T-helper 2 cell treated with Interferon-gamma antibody and Interleukin-4, amounts not matched to agents 100 ng/mL and 5 ng/mL, for 36 hours (primary cell): ENCODE measurements at regions not wholly inside any gene's neighbourhood (a gene's known extent, or its start where the extent isn't known, plus 50 kb on each side); places are given as distances from the start of the nearest gene placed in this dataset.
"Not testable (repeated sequence)": the region's sequence is repeated elsewhere in the genome, so short reads cannot be mapped to it uniquely, and the experiment has no call there.

Experiments used
- intact Hi-C: fragments of 100-400 bp; cut with micrococcal nuclease; formaldehyde crosslinking; loops from one replicate; pipeline ENCODE4 v1.15.1; 2023

- intact Hi-C loops: no loop called here
These were observed 1099.9 kb downstream of the TUSC7 start for GRCh38 chr3:117809186-117810081.

GRCh38 chr3:117811786-117812185 lies 1102.2 kb downstream of the TUSC7 start:
- intact Hi-C loops: no loop called here

GRCh38 chr3:117814975-117815374 lies 1105.4 kb downstream of the TUSC7 start:
- intact Hi-C loops: no loop called here

DNA sequence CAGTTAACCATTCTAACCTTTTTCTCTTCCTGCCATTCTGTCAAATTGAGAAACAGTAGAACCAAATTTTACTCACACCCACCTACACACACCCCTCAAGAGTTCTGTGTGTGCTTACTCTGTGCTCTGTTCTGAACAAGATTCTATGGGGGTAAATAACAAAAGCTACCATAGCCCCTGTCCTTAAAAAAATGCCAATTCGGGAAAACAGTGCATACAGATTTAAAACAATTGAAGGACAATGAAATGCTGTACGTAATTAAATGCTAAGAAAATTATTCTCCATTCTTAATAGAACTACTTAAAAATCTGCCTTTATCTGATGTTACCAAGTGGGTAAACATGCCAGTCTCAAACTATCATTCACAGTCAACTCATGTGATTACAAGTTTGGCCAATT lies 1107.5 kb downstream of the TUSC7 start:
- intact Hi-C loops: no loop called here

- intact Hi-C loops: no loop called here
These were observed 1109.0 kb downstream of the TUSC7 start for GRCh38 chr3:117818592-117818991.

- intact Hi-C loops: no loop called here
These were observed 1111.2 kb downstream of the TUSC7 start for GRCh38 chr3:117820658-117821299.

DNA sequence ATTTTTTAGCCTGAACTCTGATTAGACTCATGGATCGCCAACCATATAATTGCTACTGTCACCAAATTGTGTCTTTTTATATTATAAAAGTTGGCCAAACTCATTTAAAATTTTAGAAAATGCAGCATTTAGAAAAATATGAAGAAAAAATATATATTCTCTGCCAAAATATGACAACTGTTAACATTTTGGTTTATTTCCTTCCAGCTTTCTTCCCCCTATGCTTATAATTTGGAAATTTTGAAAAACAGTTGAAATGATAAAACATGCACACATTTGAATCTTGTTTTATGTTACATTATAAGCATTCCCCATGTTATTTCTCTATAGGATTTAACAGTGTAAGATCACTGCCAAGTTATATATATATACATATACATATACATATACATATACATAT lies 1112.8 kb downstream of the TUSC7 start:
- intact Hi-C loops: no loop called here

DNA sequence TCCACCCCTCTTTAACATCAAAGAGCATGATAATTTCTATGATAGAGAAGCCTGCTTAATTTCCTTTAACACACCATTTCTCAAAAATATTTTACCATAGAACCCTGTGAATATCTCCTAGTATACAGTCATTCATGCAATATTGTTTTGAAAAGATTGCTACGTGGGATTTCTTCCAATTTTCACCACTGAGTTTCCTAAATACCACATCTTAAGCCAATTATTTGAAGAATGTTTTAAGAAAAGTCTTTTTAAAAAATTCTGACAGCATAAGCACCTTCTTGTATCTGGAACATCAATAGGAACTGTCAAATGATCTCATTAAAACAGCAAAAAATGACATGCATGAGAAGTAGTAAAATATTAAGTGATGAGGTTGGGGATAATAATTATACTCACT lies 1126.7 kb downstream of the TUSC7 start:
- intact Hi-C loops: no loop called here

DNA sequence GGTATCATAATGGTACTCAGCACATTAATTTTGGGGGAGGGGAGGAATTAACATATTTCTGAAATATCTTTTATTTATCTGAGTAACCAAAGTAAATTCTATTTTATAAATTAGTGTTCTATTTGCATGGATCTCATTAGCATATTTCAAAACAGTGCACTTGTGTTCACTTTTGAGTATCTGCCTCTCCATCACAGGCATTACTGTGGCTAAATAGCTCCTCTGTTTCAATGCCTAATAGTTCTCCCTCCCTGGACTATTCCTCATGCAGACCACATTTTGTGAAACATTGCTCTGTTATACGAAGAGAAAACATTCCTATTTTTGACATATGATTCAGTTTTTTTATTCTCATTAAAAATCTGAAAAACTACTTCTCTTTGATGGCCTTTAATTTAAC lies 1127.8 kb downstream of the TUSC7 start:
- intact Hi-C loops: no loop called here

GRCh38 chr3:117842086-117842485 lies 1132.5 kb downstream of the TUSC7 start:
- intact Hi-C loops: no loop called here

DNA sequence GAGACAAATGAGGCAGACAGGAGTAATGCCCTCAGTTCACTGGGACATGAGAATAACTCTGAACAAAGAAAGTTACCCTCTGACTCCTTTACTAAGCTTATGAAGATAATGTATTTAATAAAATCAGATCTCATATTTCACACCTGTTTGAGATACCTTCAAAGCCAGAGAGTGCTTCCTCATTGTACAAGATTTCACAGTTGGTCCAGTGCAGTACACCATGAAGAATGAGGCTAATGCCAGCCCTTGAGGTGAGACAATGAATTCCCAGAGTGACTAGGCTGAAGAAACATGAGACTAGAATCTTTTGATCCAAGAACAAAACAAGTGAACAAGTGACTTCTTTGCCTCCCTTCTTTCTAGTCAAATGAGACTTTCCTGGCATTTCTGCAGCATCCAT lies 1133.8 kb downstream of the TUSC7 start:
- intact Hi-C loops: no loop called here

DNA sequence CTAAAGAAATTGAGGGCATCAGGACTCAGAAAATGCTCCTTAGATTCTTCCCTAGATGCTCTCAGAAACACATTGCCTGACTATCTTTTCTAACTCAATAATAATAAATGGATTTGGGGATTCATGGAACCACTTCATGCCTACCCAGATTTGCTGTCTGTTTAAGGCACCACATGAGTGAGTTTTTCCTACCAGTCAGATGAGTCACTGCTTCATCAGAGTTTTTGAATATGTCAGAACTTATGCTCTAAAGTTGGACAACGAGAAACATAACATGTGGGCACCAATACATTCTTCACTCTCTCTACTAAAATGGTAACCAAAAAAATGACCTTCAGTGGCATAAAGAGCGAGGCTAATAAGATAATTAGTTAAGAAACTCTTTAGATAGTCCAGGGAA lies 1135.1 kb downstream of the TUSC7 start:
- intact Hi-C loops: no loop called here

GRCh38 chr3:117846238-117846637 lies 1136.7 kb downstream of the TUSC7 start:
- intact Hi-C loops: no loop called here

- intact Hi-C loops: no loop called here
These were observed 1139.0 kb downstream of the TUSC7 start for GRCh38 chr3:117848606-117849005.

- intact Hi-C loops: no loop called here
These were observed 1144.5 kb downstream of the TUSC7 start for GRCh38 chr3:117853923-117854668.

DNA sequence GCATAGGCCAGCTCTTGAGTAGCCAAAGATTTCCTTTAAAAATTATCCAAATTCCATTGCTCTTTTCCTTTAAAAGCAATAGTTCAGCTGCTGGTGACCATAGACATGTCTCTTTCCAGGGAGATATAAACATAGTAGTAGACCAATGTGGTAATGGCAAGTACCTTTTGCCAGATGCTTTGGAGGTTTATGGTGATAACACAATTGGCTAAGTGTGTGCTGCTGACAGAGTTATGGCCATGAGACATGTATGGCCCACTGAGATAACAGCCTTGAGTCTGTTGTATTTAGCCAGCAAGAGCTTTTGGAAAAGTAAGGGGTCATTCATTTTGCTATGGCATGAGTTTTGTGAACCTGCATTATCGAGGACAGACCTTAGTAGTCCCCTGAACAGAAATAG lies 1146.8 kb downstream of the TUSC7 start:
- intact Hi-C loops: no loop called here

DNA sequence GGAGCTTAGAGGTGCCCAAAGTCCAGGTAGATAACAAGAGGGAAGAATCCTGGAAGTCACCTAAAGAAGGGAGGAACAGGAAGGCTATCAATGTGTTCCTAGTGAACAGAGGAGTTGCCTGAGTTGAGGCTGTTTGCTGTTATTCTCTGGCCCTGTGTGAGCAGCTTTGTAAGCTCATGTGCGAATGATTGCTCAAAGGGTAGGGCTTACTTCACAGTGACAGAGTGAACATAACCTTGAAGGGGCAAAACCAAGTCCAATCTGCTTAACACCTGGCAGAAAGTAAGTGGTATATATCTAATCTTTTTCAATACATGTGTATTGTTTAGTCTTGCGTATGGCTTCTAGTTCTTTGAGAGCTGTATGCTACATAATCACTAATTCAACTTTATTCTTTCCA lies 1153.6 kb downstream of the TUSC7 start:
- intact Hi-C loops: no loop called here

DNA sequence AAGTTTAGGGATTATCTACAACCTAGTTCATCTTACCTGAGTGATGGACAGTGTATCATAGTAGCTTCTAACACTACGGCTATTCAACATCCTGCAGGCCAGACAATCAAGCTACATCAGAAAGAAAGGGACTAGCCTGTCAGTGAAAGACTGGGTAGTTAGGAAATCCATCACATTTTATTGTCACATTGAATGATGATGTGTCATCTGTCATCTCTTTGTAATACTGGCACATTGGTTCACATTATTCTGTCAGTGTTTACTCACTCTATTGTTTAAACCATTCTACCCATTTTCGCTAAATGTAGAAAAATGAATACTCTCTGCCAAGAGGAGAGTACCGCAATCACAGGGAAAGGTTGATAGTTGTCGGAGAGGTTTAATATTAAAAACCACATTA lies 1155.8 kb downstream of the TUSC7 start:
- intact Hi-C loops: no loop called here

- intact Hi-C loops: no loop called here
These were observed 1159.2 kb downstream of the TUSC7 start for GRCh38 chr3:117868766-117869165.

DNA sequence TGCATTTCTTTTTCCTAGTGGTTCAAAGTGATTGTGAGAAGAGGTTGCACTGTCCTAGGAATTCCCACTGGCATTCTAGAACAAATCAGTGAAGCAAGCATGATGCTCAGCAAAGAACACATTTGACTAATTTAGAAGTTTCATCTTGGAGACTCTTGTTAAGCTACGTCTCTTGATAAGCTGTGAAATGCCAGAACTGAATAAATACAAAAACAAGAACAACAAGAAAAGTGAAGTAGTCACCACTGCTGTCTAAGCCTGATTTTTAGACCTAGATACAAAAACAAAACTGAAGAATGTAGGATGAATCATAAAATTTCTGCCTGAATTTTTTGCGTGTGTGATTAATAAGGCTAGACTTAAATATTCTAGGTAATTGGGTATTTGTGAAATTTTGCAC lies 1162.4 kb downstream of the TUSC7 start:
- intact Hi-C loops: no loop called here

DNA sequence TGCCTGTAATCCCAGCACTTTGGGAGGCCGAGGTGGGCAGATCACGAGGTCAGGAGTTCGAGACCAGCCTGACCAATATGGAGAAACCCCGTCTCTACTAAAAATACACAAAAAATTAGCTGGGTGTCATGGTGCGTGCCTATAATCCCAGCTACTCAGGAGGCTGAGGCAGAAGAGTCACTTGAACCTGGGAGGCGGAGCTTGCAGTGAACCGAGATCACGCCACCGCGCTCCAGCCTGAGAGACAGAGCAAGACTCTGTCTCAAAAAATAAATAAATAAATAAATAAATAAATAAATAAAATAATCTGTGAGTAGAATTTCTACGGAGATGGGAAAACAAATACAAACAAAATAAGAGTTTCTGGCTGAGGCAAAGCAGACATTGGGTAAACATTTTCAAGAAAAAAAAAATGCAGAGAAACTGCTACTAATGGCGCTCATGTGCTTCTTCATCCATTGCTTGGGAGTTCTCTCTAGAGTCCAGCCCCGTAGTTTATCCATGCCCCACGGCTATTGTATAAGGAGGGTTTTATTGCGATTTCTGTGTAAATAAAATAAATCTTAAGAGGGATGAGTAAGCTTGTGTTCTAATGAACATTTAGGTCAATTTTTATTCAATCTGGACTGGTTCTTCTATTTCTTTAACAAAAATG lies 1161.9 kb downstream of the IGSF11 start:
- intact Hi-C loops: not testable (repeated sequence)

DNA sequence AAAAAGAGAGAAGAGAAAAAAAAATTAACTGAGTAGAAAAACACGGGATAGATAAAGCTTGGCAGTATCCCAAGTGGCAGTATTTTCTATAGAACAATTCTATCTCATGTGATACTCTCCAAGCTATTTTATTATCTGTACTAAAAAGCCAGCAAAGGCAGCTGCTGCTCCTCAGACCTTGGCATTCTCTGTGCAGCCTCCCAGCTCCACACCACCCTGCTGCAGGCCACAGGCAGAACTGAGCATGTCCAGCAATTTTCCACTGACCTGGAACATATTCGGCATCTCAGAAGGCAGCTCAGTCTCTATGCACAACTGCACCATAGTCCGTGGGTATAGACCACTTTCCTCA lies 1161.4 kb downstream of the IGSF11 start:
- intact Hi-C loops: no loop called here
